ENCODE measurements at regions not wholly inside any gene's neighbourhood (a gene's known extent, or its start where the extent isn't known, plus 50 kb on each side); places are given as distances from the start of the nearest gene placed in this dataset.

GRCh38 chr22:48894804-48895250 is 932.8 kb downstream of the BRD1 start:
- no peak for DNase-seq

- no peak for DNase-seq
These were observed 933.5 kb downstream of the BRD1 start for GRCh38 chr22:48894064-48894671.

DNA sequence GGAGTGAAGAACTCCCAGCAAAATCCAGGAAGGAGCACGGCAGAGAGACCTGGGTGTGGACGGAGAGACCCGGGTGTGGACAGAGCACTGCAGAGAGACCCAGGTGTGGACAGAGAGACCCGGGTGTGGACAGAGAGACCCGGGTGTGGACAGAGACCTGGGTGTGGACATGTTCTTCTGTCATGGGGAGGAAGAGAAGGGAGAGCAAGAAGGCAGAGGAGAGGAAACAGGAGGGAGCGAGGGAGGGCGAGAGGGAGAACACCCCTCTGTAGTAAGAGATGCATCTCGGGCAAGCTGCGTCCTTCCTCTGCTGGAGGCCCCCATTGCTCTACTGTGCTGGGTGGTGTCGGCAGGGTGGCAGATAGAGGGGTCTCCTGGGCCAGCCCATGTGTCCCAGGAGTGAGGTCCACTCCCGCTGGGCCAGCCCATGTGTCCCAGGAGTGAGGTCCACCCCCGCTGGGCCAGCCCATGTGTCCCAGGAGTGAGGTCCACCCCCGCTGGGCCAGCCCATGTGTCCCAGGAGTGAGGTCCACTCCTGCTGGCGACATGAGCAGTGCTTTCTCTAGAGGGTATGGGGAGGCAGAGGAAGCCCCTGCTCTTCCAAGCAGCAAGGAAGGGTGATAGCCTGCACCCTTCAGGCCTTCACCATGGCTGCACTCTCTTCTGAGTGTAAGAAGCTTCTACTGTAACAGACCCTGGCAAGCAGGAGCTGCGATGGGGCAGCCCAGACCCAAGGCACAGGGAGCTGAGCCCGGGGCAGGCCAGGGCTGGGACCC is 934.2 kb downstream of the BRD1 start:
- no peak for DNase-seq

DNA sequence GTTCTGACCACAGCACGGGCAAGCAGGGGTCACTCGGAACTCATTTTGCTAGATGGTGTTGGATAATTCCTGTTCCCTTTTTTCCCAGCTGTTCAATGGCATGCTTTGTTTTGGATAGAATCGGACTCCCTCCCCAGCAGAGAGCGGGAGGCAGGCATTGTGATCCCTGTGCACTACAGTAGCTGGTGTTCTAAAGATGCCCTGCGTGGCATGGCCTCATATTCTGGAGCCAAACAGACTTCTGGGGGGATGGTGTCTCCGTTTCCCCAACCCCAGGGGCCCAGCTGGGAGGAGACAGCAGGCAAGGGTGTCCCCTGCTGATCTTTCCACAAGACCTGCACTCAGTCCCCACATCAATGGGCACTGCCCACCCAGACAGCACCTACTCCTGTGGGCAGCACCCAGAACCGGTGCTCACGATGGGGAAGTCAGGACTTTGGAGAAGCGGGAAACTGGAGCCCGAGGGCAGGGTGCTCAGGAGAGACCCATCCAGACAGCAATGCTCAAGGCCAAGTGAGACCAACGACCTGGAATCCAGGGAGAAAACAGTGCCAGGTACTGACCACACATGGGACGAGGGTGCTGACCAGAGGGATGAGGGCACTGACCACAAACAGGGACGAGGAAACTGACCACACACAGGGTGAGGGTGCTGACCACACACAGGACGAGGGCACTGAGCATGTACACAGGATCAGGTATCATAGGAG is 934.9 kb downstream of the BRD1 start:
- no peak for DNase-seq

GRCh38 chr22:48891688-48892577 is 935.7 kb downstream of the BRD1 start:
- DNase-seq: no peak

GRCh38 chr22:48890693-48891554 is 936.7 kb downstream of the BRD1 start:
- DNase-seq: no peak

- no peak for DNase-seq
These were observed 937.6 kb downstream of the BRD1 start for GRCh38 chr22:48889887-48890692.

DNA sequence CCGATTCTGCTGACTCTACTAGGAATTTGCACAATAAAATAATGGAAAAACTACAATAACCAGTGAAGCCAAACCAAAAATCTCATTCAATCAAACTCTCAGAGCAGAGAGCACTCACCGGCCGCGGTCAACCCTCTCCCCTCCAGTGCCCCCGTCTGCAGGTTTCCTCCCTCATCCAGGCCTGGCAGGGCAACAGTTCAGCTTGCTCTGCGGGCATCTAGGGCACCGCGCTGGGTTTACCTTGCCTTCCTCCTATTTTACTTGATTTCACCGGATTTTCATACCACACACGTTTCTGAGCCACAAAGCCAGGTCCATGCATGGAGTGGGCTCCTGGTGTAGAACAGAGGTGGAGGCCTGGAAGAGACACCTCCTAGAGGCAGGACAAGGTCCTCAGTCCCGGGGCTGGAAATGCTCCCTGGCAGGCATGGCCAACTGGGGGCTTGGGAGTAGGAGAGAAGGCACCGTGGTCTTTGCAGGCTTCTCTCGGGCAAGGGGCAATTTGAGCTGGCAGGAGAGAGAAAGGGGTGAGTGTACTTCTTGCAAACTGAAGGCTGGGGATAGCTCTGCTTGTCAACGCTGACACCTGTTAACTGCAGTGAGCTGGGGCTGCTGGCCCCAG is 938.4 kb downstream of the BRD1 start:
- DNase-seq: no peak

DNA sequence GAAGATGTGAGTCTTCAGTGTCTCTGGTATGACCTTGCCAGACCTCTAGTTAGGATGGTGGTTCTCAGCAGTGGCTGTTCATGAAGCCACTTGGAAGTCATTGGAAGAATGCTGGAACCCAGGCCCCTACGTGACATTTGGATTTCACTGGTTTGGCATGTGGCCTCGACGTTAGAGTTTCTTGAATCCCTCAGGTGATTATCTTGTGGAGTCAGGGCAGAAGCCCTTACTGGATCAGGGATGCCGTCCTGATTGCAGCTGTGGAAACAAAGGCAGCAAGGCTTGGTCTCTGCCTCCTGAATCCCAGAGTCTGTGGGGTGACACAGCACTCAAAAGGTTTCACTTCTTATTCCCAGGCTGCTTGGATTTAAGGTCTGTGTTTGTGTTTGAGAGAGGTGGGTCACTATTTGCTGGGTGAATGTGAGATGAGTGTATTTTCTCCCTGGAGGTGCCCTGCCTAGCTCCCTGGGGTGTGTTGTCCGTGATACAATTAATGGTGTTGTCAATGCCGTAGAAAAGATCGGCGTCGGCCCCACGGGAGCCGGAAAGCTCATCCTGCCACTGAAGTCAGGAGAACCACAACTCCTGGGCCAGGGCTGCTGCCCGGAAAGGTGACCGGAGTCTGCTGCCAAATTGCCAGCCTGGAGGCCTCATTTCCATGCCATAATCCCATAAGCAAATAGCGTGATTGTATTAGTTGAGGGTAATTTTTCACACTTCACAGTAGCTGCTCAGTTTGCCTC is 939.0 kb downstream of the BRD1 start:
- no peak for DNase-seq

- no peak for DNase-seq
These were observed 940.0 kb downstream of the BRD1 start for GRCh38 chr22:48887394-48888332.

DNA sequence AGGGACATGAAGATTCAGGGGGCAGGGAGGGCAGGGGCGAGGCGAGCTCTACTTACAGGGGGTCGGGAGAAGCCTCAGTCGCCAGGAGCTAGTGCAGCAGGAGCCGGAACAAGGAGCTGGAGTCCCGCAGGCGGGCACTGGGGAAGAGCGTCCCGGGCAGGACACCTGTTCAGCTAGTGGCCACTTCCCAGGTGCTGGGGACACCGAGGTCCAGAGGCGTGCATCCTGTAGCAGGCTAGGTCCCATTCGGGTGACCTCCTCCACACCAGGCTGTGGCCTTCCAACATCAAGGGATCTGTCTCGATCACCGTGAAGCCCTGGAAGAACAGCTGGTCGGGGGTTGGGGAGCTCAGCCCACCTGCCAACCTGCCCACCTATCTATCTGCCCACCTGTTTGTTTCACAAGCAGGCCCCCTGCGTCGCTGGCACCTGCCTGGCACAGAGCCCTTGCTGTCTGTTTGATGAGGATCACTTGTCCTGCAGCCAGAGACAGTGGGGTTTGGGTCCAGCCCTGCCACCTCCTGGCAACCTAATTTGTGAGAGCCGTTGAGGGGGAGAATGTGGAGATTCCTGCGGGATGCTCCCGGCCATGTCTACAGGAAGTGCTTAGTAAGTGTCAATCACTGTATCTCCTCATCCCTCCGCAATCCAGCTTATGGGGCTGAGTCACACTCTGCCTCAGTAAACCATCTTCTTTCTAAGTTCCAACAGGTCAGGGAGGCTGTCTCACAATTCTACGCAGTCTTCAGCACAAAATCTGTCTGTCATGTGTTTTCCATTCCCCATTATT is 940.9 kb downstream of the BRD1 start:
- peak; percentile 16 for DNase-seq

GRCh38 chr22:48885919-48886305 is 941.8 kb downstream of the BRD1 start:
- peak; percentile 4 for DNase-seq

GRCh38 chr22:48885271-48885918 is 942.3 kb downstream of the BRD1 start:
- no peak for DNase-seq

GRCh38 chr22:48884786-48885185 is 942.9 kb downstream of the BRD1 start:
- DNase-seq: no peak

GRCh38 chr22:48884324-48884723 is 943.3 kb downstream of the BRD1 start:
- DNase-seq: no peak

DNA sequence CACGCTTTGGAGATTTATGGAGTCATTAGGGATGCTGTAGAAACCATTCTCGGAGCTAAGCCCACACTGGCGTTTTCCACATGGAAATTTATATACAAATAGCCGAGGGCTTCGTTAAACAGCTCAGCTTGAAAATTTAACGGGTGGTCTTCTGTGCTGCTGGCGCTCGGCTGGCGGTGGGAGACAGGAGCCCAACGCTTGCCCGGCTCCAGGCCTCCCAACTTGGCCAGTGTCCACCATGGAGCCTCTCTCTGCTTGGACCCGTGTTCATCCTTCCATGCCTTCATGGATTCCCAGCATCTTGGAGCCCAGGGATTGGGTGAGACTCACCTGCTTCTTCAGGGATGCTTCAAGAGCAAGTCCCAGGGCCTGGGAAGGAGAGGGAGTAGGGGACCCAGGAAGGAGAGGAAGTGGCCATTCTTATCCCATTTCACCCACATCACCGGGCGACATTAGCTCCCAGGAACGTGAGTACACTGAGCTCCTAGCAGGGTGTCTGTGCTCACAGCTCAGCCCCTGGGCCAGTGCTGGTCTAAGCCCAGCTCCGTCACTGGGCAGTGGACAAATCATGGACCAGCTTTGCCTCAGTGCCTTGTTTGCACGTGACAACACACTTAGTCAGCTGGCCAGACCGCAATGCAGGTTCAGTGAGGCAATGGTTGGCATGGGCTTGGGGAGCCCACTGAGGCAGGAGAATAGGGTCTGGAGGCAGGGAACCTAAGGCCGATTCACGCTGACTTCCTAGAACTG is 944.3 kb downstream of the BRD1 start:
- no peak for DNase-seq
